A204.1 (cell line): ENCODE measurements at regions not wholly inside any gene's neighbourhood (a gene's known extent, or its start where the extent isn't known, plus 50 kb on each side); places are given as distances from the start of the nearest gene placed in this dataset.

ENCODE experiments used
- FAIRE-seq: peaks from 2 replicates; lab custom pipeline; 2012; peaks lifted over from hg19 to GRCh38; lab: Jason Lieb, UNC

- no peak for FAIRE-seq
Observed at GRCh38 chr12:126107659-126108058, 1042.4 kb downstream of the AACS start.

GRCh38 chr12:126108247-126108646, 1043.0 kb downstream of the AACS start:
- FAIRE-seq = no peak

GRCh38 chr12:126112141-126112540, 1046.9 kb downstream of the AACS start:
- FAIRE-seq = no peak

GRCh38 chr12:126112849-126113248, 1047.6 kb downstream of the AACS start:
- FAIRE-seq = no peak

- FAIRE-seq = no peak
Observed at GRCh38 chr12:126114441-126114840, 1049.2 kb downstream of the AACS start.

- no peak for FAIRE-seq
Observed at GRCh38 chr12:126117502-126117901, 1052.3 kb downstream of the AACS start.

GRCh38 chr12:126139355-126139754, 1074.1 kb downstream of the AACS start:
- no peak for FAIRE-seq

- no peak for FAIRE-seq
Observed at GRCh38 chr12:126144603-126145002, 1079.4 kb downstream of the AACS start.

GRCh38 chr12:126147321-126147720, 1082.1 kb downstream of the AACS start:
- FAIRE-seq = no peak

- FAIRE-seq = no peak
Observed at GRCh38 chr12:126156806-126157574, 1091.8 kb downstream of the AACS start.

GRCh38 chr12:126157575-126157966, 1092.3 kb downstream of the AACS start:
- no peak for FAIRE-seq

- no peak for FAIRE-seq
Observed at GRCh38 chr12:126159139-126159538, 1093.9 kb downstream of the AACS start.

GRCh38 chr12:126160912-126161311, 1095.7 kb downstream of the AACS start:
- no peak for FAIRE-seq

GRCh38 chr12:126163984-126164383, 1098.7 kb downstream of the AACS start:
- no peak for FAIRE-seq

GRCh38 chr12:126171937-126172559, 1106.8 kb downstream of the AACS start:
- no peak for FAIRE-seq

- FAIRE-seq = no peak
Observed at GRCh38 chr12:126182619-126183236, 1117.5 kb downstream of the AACS start.

- no peak for FAIRE-seq
Observed at GRCh38 chr12:126185025-126185424, 1119.8 kb downstream of the AACS start.

GRCh38 chr12:126189856-126190255, 1124.6 kb downstream of the AACS start:
- FAIRE-seq = no peak

GRCh38 chr12:126191031-126191891, 1126.0 kb downstream of the AACS start:
- FAIRE-seq = no peak

GRCh38 chr12:126191949-126192348, 1126.7 kb downstream of the AACS start:
- no peak for FAIRE-seq

- FAIRE-seq = no peak
Observed at GRCh38 chr12:126193190-126193589, 1128.0 kb downstream of the AACS start.

GRCh38 chr12:126196263-126196662, 1131.0 kb downstream of the AACS start:
- FAIRE-seq = no peak

- FAIRE-seq = no peak
Observed at GRCh38 chr12:126198516-126198915, 1133.3 kb downstream of the AACS start.
